HG03066 (cell line): ENCODE measurements at regions not wholly inside any gene's neighbourhood (a gene's known extent, or its start where the extent isn't known, plus 50 kb on each side); places are given as distances from the start of the nearest gene placed in this dataset.
A peak's percentile ranks its signal among the peaks of the same experiment; 100 is the strongest.

ENCODE experiments used
- ATAC-seq: cut with Tn5 transposase; IDR thresholded peaks from one replicate; pipeline ENCODE4 v1.9.1; 2021; ENCODE audit warnings: low read depth; ENCODE audit not compliant: unreplicated experiment

DNA sequence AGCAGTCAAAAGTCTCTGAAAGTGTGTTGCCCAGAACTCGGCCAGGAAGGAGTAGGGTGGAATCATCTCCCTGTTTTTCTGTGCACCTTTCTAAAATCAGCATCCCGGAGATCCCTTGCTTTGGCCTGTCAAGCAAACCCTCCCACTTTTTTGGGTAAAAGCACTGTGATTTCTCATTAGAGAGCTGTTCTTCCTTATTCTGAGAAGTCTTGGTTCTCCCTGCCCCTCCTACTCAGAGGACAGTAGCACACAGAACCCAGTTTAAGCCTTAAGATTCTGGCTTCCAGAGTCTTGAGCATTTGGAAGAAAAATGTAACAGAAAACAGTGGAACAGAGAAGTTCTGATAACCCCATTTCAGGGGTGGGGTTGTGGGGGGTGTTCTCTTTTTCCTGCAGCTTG is 52.6 kb upstream of the KATNAL1 start:
- no peak for ATAC-seq

DNA sequence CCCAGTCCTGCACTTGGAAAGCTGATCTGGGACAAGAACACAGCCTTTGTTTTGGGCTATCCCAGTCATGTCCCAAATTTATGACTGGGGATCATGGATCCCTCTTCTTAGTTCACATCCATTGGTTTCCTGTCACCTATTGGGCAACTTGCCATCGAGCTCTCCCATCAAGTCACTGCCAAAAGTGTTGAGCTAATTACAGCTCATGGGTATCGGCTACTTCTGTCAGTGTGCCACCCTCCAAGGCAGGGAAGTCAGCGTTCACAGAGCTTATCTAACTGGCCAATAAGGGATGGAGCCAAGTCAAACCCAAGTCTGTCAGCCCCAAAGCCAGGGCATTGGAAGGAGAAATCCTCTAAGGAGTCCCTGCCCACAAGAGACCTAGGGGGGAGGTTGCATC is 53.2 kb upstream of the KATNAL1 start:
- no peak for ATAC-seq

DNA sequence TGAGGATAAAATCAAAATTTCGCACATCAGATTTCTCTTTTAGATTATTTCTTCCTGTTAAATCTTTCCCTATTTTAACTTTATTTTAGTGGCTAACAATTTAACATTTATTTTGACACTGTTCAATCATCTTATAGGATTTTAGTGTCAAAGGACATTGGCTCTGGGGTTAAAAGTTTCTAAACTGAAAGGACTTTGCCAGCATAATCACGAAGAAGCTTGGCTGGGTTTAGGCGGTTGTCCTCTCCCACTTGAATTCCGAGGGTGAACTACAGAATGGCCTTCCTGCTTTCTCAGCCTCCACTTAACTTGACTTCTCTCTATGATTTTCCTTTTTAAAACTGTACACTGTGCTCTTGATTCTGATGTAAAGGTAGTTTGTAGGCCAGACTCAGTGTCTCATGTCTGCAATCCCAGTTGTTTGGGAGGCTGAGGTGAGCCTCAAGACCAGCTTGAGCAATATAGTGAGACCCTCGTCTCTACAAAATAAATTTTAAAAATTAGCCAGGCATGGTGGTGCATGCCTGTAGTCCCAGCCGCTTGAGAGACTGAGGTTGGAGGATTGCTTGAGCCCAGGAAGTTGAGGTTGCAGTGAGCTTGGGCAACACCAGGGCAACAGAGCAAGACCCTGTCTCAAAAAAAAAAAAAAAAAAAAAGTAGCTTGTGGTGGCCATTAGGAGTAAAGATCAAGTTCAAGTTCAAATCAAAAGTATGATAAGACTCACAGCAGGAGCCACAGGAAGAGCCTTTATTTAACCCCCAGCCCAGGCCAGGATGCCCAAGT is 54.8 kb upstream of the KATNAL1 start:
- no peak for ATAC-seq

DNA sequence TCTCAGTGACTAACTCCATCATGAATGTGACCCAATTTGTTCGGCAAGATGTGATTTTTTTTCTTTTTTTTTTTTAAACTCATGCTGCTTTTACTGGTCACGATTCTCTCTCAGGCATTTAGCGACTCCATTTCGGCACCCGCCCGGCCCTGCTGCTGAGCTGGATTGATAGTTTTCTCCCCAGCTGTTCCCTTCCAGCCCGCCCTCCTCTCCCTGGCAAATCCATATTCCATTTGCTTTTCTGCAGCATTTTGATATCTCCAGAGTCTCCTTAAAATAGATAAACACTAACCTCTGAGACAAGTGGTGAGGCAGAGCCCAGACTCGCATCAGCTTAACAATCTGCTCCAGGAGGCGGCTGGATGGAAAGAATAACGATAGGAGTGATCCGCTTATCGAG is 55.5 kb upstream of the KATNAL1 start:
- no peak for ATAC-seq

DNA sequence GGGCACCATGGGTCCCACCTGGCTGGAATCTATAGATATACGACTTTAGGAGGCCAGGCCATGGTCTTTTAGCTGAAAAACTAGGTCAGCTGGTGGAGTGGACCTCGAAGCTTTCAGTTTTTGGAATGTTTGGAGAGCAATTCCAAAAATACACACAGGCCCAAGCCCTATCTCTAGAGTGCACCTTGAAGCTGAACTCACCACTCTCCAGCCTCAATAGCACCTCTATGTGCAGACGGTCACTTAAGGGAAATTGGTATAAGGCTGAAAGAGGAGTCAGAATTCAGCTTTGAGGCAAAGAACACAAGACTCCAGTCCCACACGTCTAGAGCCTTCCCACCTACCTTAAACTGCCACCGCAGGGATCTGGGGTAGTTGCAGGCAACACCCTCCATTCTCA is 56.4 kb upstream of the KATNAL1 start:
- no peak for ATAC-seq

DNA sequence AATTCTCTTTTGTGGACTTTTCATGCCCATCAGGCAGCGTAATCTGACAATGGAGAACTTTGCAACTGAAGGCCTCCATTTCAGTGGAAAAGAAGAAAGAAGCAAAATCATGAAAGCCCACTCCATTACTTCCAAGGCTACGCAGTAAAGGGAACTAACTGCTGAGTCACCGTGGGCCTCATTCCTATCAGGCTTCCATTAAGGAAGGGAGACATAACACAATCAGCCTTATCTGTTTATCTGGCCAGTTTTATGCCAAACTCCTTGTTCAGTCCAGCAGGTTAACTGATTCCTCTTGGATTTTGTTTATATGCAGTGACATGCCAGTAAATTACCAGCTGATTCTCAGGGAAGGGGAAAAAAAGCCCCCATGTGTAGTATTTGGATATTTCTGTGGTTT is 56.8 kb upstream of the KATNAL1 start:
- no peak for ATAC-seq

DNA sequence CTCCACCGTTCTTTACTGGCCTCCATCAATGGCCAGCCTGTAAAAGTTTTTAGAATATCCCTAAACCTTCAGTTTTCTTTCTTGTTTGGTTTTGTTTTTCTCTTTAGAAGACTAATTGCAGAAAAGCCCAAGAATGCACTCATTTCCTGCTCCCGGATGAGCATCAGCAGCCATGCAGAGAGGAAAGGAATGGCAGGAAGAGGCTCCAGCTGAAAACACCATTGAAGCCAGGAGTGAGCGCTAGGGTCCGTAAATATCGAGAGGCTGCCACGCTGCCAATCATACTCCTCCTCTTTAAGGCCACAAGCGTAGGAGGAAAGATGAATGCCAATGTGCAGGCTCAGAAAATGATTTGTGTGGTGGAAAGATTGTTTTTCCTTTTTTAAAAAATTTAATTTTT is 57.4 kb upstream of the UBE2L5 start:
- no peak for ATAC-seq

DNA sequence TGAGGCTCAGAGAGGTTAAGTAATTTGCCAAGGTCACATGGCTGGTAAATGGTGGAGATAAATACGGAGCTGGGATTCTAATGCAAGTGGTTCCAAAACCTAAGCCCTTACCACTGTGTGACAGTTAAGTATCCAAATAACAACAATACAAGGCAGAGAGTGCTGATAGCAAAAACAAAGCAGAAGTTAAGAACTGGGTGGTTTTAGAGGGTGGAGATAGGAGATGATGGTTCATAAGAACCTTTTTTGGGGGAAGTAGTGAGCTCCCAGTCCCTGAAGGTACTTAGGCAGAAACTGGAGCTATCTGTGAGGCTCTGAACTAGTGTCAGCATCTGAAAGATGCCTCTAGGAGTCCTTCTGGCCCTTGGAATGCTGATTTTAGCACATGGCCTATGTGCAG is 56.2 kb upstream of the UBE2L5 start:
- no peak for ATAC-seq

DNA sequence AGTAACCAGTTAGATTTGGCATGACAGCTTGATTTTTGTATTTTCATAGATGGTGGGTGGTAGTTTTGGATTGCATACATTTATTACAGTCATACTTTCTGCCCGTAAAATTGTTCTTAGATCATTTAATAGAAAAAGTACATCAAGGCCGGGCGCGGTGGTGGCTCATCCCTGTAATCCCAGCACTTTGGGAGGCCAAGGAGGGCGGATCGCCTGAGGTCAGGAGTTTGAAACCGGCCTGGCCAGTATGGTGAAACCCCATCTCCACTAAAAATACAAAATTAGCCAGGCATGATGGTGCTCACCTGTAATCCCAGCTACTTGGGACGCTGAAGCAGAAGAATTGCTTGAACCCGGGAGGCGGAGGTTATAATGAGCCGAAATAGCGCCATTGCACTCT is 55.0 kb upstream of the UBE2L5 start:
- no peak for ATAC-seq

DNA sequence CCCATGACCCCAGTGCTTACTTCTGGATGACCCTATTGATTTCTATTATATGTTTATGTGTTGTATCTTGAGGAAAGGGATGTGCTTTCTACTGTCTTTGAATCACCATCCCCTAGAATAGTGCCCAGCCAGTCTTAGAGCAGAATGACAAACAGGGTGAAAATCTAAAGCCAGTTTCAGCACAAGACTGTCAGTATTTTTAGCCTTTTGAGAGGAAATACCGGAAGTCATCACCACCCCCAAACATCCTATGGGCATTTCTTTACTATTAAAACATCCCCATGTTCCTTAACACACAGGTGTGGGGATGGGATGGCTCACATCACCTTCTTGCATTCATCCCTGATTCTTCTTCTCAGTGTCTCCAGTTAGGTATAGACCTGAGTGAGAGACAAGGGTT is 52.1 kb upstream of the UBE2L5 start:
- no peak for ATAC-seq

DNA sequence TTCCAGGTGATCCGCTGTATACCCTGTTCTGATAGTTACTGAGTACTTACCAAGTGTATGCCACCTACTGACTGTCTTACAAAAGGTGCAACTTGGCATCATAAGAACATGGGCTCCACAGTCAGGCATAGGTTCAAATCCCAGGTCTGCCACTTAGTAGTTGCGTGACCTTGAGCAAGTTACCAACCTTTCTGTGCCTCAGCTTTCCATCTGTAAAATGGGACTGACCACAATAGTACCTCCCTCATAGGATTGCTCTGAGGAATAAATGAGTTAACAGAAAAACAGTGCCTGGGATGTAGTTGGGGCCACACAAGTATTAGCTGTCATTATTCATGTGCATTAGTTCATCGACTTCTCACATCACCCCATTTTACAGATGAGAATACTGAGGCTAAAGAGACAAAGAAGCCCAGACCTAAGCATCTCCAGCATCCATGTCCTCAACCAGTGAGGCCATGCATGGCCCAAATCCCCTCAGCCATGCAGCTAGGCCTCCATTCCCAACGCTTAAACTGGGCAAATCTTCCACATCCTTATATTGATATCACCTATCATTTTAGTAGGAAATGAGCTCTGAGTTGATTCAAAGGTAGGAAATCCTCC is 51.3 kb upstream of the UBE2L5 start:
- no peak for ATAC-seq

DNA sequence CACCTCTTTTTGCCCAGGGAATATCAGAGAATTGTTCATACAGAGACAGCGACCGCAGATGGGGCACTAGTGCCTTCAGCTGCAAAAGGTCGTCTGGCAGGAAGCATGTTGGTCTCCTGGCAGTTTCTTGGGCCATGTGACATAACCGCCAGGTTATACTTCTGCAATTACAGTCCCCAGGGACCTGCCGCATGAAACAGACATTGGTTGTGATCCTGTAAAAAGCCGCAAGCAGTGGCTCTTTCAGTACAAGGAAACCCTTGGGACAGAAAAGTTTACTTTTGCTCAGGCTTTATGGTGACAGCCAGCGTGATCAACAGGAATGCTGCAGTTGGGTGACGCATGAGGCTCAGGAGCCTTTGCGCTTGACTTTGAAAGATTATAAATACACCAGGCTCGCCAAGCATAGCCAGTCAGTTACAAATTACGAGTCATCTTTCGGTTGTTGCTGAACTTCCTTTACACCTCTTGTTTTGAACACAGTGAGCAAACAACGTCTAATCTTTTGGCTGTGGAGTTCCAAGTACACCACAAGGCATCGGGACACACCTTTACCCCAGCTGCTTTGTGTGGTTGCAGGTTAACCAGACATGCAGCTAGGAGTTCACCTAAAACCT is 50.5 kb upstream of the UBE2L5 start:
- peak; percentile 52 for ATAC-seq
